ENCODE measurements at regions not wholly inside any gene's neighbourhood (a gene's known extent, or its start where the extent isn't known, plus 50 kb on each side); places are given as distances from the start of the nearest gene placed in this dataset.

GRCh38 chr7:15094989-15095388 lies 192.4 kb upstream of the DGKB start:
- Histone ChIP-seq H3K4me2 (no peak overlapping the region), H3K4me1 (ENCODE audit: low read depth, poor library complexity, severe bottlenecking) (no peaks in the 10 kb centered on the region), H3K36me3 (ENCODE audit: insufficient read depth) (no peaks in the 10 kb centered on the region), H3K79me2 (ENCODE audit: insufficient read depth, low read depth) (no peaks in the 10 kb centered on the region), H3K4me3 (IDR thresholded peaks at IDR 0.05; ENCODE audit: insufficient read depth, low read depth, low read length) (no peak overlapping the region), H3K9ac (no peak overlapping the region), H4K20me1 (ENCODE audit: insufficient read depth) (no peaks in the 10 kb centered on the region), H2AFZ (ENCODE audit: low read depth) (no peak overlapping the region), H3K27me3 (ENCODE audit: insufficient read depth, low read depth) (no peaks in the 10 kb centered on the region), H3K27ac (no peak overlapping the region)
- TF ChIP-seq CTCF (conservative IDR thresholded peaks at IDR 0.05; ENCODE audit: low read depth, low read length): no peak

GRCh38 chr7:15087771-15088170 lies 185.2 kb upstream of the DGKB start:
- no peaks in the 10 kb centered on the region for H3K79me2 ChIP-seq (ENCODE audit: insufficient read depth, low read depth)
- no peak overlapping the region for H3K4me3 ChIP-seq (IDR thresholded peaks at IDR 0.05; ENCODE audit: insufficient read depth, low read depth, low read length)
- no peak overlapping the region for H3K4me2 ChIP-seq
- TF ChIP-seq CTCF (conservative IDR thresholded peaks at IDR 0.05; ENCODE audit: low read depth, low read length): no peak
- no peaks in the 10 kb centered on the region for H3K4me1 ChIP-seq (ENCODE audit: low read depth, poor library complexity, severe bottlenecking)
- no peak overlapping the region for H3K9ac ChIP-seq
- no peaks in the 10 kb centered on the region for H3K36me3 ChIP-seq (ENCODE audit: insufficient read depth)
- H3K27me3 ChIP-seq (ENCODE audit: insufficient read depth, low read depth): no peaks in the 10 kb centered on the region
- H3K27ac ChIP-seq: no peak overlapping the region
- H2AFZ ChIP-seq (ENCODE audit: low read depth): no peak overlapping the region
- no peaks in the 10 kb centered on the region for H4K20me1 ChIP-seq (ENCODE audit: insufficient read depth)

GRCh38 chr7:15086862-15087261 lies 184.3 kb upstream of the DGKB start:
- no peaks in the 10 kb centered on the region for H3K79me2 ChIP-seq (ENCODE audit: insufficient read depth, low read depth)
- no peaks in the 10 kb centered on the region for H3K36me3 ChIP-seq (ENCODE audit: insufficient read depth)
- no peak overlapping the region for H3K9ac ChIP-seq
- H2AFZ ChIP-seq (ENCODE audit: low read depth): no peak overlapping the region
- no peak overlapping the region for H3K4me2 ChIP-seq
- H3K27ac ChIP-seq: no peak overlapping the region
- H4K20me1 ChIP-seq (ENCODE audit: insufficient read depth): no peaks in the 10 kb centered on the region
- no peaks in the 10 kb centered on the region for H3K27me3 ChIP-seq (ENCODE audit: insufficient read depth, low read depth)
- no peak overlapping the region for H3K4me3 ChIP-seq (IDR thresholded peaks at IDR 0.05; ENCODE audit: insufficient read depth, low read depth, low read length)
- no peaks in the 10 kb centered on the region for H3K4me1 ChIP-seq (ENCODE audit: low read depth, poor library complexity, severe bottlenecking)
- TF ChIP-seq CTCF (conservative IDR thresholded peaks at IDR 0.05; ENCODE audit: low read depth, low read length): no peak

GRCh38 chr7:15086131-15086611 lies 183.6 kb upstream of the DGKB start:
- no peak for TF ChIP-seq CTCF (conservative IDR thresholded peaks at IDR 0.05; ENCODE audit: low read depth, low read length)
- no peaks in the 10 kb centered on the region for H3K36me3 ChIP-seq (ENCODE audit: insufficient read depth)
- no peaks in the 10 kb centered on the region for H4K20me1 ChIP-seq (ENCODE audit: insufficient read depth)
- no peak overlapping the region for H3K27ac ChIP-seq
- no peak overlapping the region for H2AFZ ChIP-seq (ENCODE audit: low read depth)
- H3K4me1 ChIP-seq (ENCODE audit: low read depth, poor library complexity, severe bottlenecking): no peaks in the 10 kb centered on the region
- no peaks in the 10 kb centered on the region for H3K27me3 ChIP-seq (ENCODE audit: insufficient read depth, low read depth)
- H3K4me2 ChIP-seq: no peak overlapping the region
- no peaks in the 10 kb centered on the region for H3K79me2 ChIP-seq (ENCODE audit: insufficient read depth, low read depth)
- no peak overlapping the region for H3K9ac ChIP-seq
- H3K4me3 ChIP-seq (IDR thresholded peaks at IDR 0.05; ENCODE audit: insufficient read depth, low read depth, low read length): no peak overlapping the region

Measured in KMS-11 (cell line).